ENCODE measurements at regions not wholly inside any gene's neighbourhood (a gene's known extent, or its start where the extent isn't known, plus 50 kb on each side); places are given as distances from the start of the nearest gene placed in this dataset.
A peak's percentile ranks its signal among the peaks of the same experiment; 100 is the strongest.

- H3K27ac ChIP-seq = no peak overlapping the region
- TF ChIP-seq CTCF (conservative IDR thresholded peaks at IDR 0.05) (no peak), ZFX (IDR thresholded peaks at IDR 0.05) (no peak)
Measured at GRCh38 chr6:30832864-30833263, 51.5 kb upstream of the DDR1 start.

DNA sequence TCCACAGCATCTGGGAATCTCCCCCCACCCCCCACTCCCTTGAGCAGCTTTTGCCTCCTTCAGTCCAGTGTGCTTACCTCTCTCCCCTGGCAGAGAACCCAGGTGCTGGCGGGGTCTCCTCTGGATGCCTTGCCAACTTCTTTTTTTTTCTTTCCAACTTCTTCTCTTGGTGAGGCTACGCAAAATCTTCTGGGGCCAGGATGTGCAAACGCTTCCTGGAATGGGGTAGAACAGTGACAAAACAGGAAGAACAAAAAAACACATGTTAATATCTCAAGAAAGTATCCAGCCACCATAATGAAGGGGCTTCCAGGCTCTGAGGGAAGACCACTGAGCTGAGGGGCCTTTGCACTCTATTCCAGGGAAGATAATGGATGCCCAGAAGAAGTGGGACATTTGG lies 53.9 kb upstream of the DDR1 start:
- H3K27ac ChIP-seq = no peak overlapping the region

DNA sequence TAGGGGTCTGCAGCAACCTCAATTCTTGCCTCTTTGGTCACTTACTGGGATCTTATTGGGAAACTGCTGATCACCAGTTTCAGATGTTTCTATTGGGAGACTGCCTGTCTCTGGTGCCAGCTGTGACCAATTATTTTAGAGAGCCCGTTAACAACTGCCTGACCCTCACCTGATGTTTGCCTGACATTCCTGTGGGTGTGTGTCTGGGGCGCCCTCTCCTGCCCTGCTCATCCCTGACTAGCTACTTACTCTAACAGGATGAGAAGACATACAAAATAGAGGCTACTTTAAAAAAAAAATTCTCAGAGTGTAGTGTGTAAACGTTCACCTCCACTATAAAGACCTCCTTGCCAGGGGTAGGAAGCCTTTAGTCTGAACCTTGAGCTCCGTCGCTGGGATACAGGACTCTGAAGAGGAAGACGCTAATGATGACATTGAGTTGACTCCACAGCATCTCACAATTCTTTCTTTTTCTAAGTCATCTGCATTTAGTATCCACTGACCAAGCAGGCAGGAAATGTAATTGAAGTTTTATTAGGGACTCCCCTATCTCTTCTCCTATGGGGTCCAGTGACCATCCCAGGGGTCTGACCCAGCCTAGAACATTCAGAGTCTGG lies 54.6 kb upstream of the DDR1 start:
- no peak for TF ChIP-seq ZFX (IDR thresholded peaks at IDR 0.05)
- no peak for TF ChIP-seq CTCF (conservative IDR thresholded peaks at IDR 0.05)
- no peak overlapping the region; the same call in 1 of the 2 replicates for H3K27ac ChIP-seq

More for the DNA sequence above, 53.9 kb upstream of the DDR1 start:
- TF ChIP-seq CTCF (conservative IDR thresholded peaks at IDR 0.05) = no peak
- TF ChIP-seq ZFX (IDR thresholded peaks at IDR 0.05) = no peak

DNA sequence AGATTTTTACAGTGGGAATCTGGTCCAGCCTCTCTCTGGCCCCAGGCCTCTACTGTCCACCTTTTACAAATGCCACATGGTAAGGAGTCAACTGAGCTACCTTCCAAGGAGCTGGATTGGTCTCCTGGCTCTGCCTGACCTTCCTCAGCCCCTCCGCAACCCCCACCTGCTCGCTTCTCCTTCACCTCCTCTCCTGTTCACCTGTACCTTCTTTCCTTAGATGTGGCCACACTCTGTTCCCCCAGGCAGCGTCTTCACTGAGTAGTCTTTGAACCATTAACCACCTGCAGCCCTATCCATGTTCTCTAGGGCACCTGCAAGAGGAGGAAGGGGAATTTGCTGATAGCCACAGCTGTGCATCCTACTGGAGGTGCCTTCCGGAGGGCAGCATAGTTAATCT lies 55.3 kb upstream of the DDR1 start:
- TF ChIP-seq CTCF (conservative IDR thresholded peaks at IDR 0.05) = no peak
- TF ChIP-seq ZFX (IDR thresholded peaks at IDR 0.05) = no peak
- H3K27ac ChIP-seq = peak overlapping the region; percentile 71

DNA sequence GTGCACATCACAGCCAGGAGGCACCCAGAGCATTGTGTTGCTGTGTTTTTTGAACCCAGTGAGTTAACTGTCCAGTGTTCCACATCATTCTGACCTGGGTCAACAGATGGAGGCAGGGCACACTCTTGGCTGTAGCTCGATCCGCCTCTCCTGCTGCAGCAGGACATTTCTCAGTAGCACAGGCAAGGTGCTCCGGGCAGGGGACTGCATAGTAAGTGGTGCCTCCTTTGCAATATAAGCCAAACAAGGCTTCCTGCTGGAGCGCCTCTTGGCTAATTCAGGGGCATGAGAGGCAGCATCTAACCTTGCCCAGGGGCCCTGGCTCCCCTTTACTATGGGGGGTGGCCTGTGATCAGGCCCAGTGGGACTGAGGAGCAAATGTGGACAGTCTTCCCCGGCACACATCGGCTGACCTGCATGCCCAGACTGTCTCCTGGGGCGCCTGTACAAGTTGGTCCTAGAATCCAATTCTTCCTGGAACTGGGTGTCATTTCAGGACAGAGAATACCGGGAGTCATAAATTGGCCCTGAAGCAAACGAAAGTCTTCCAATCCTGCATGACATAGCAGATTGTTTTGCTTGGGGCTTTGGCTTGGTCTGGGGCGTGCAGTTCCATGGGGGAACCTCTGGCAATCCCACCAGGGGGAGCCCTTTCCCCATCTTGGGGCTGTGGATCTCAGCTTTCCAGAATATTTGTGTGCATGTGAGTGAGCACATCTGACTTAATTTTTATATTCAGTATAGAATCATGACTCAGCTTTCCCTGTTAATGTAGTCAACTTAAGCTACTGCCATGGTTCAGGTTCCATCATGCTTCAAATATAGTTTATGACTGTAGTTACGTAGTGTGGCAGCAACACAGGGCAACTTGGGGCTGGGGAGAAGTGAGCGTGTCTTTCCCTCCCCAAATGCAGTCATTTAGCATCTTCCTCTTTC lies 56.0 kb upstream of the DDR1 start:
- TF ChIP-seq ZFX (IDR thresholded peaks at IDR 0.05) (no peak), CTCF (conservative IDR thresholded peaks at IDR 0.05) (peak; percentile 97)
- peak overlapping the region; percentile 71 for H3K27ac ChIP-seq

DNA sequence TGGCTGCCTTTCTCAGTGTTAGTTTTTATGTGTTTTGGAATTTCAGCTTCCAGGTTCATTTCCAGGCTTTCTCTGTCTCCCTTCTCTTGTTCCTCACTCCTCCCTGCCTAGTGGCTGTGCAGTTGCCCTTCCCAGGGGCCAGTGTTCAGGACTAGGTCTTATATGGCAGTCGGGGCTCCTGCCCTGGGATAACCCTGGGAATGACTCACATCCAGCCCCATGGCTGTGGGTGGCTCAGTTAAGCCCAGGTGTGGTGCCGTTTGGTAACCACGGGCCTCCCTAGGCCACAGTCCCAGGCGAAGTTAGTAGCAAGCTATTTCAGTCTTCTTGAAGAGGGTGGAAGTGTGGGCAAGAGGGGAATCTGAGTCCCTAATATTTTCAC lies 57.4 kb upstream of the DDR1 start:
- peak overlapping the region; percentile 3; the same call in 1 of the 2 replicates for H3K27ac ChIP-seq
- TF ChIP-seq CTCF (conservative IDR thresholded peaks at IDR 0.05) (no peak), ZFX (IDR thresholded peaks at IDR 0.05) (no peak)

- no peak overlapping the region for H3K27ac ChIP-seq
- TF ChIP-seq ZFX (IDR thresholded peaks at IDR 0.05) (no peak), CTCF (conservative IDR thresholded peaks at IDR 0.05) (no peak)
Measured at GRCh38 chr6:30824698-30825097, 59.6 kb upstream of the DDR1 start.
